ENCODE measurements at regions not wholly inside any gene's neighbourhood (a gene's known extent, or its start where the extent isn't known, plus 50 kb on each side); places are given as distances from the start of the nearest gene placed in this dataset.

DNA sequence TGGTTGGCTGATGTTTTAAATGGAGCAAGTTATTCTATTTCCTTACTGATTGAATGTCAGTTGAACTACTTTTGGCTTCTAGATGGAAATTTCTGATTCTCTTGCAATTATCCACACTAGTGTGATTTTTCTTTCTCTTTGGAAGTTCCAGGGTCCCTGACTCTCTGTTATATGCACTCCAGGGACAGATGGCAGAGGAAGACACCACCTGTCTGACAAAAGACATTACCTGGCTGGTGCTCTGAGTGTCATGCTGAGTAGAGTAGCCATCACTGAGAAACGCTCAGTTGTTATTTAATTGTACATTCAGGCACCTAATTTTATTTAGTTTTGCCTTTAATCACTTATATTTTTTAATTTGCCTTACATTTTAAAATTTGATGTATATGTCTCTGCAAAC, 105.4 kb upstream of the TLL1 start:
- TF ChIP-seq POLR2AphosphoS5 (IDR thresholded peaks at IDR 0.05; ENCODE audit: borderline replicate concordance, low read depth, low read length) (no peak), EZH2 (IDR thresholded peaks at IDR 0.05) (no peak), FOXP2 (optimal IDR thresholded peaks at IDR 0.05; ENCODE audit: control extremely low read depth, extremely low read length, insufficient read depth) (no peak)
